NB4 (cell line): ENCODE measurements at regions not wholly inside any gene's neighbourhood (a gene's known extent, or its start where the extent isn't known, plus 50 kb on each side); places are given as distances from the start of the nearest gene placed in this dataset.

Source experiments
- CTCF ChIP-seq: IDR thresholded peaks from one replicate; pipeline ENCODE4 v1.5.1; 2012; ENCODE audit warnings: low read depth, low read length
- POLR2A ChIP-seq: IDR thresholded peaks from 2 replicates; pipeline ENCODE4 v1.6.1; 2011; ENCODE audit warnings: mild to moderate bottlenecking; ENCODE audit not compliant: insufficient read length; ENCODE audit errors: extremely low read depth

- TF ChIP-seq CTCF (no peak), POLR2A (no peak)
These were observed 306.7 kb upstream of the CHST9 start for GRCh38 chr18:27491772-27492171.
